Endodermal cell (in vitro differentiated cells): ENCODE measurements at regions not wholly inside any gene's neighbourhood (a gene's known extent, or its start where the extent isn't known, plus 50 kb on each side); places are given as distances from the start of the nearest gene placed in this dataset.
"Not testable (repeated sequence)": the region's sequence is repeated elsewhere in the genome, so short reads cannot be mapped to it uniquely, and the experiment has no call there.

ENCODE experiments used
- DNase-seq: peaks from one replicate; pipeline ENCODE4 v3.0.0-alpha.2; 2017
- H3K27ac ChIP-seq: 2 replicates; pipeline ENCODE4 v1.5.1; 2013; ENCODE audit warnings: mild to moderate bottlenecking, low read depth, low read length, moderate library complexity
- H3K27me3 ChIP-seq: 2 replicates; pipeline ENCODE4 v1.6.1; 2013; ENCODE audit warnings: mild to moderate bottlenecking, low read length, moderate library complexity; ENCODE audit not compliant: insufficient read depth, control insufficient read depth, poor library complexity, severe bottlenecking
- H3K36me3 ChIP-seq: 2 replicates; pipeline ENCODE4 v1.7.0; 2013; ENCODE audit warnings: mild to moderate bottlenecking, low read length, moderate library complexity; ENCODE audit not compliant: control insufficient read depth, insufficient read depth
- H3K4me1 ChIP-seq: one replicate; pipeline ENCODE4 v1.7.0; 2013; ENCODE audit warnings: low read length; ENCODE audit not compliant: control insufficient read depth, insufficient read depth
- H3K4me3 ChIP-seq: 2 replicates; pipeline ENCODE4 v1.5.1; 2013; ENCODE audit warnings: mild to moderate bottlenecking, low read length, moderate library complexity
- H3K9ac ChIP-seq: 2 replicates; pipeline ENCODE4 v1.6.1; 2013; ENCODE audit warnings: mild to moderate bottlenecking, low read length, moderate library complexity; ENCODE audit not compliant: poor library complexity, severe bottlenecking; ENCODE audit errors: extremely low read depth
- H3K9me3 ChIP-seq: 2 replicates; pipeline ENCODE4 v1.6.1; 2013; ENCODE audit warnings: mild to moderate bottlenecking, low read length, moderate library complexity; ENCODE audit not compliant: control insufficient read depth
- H3K27ac Mint-ChIP-seq: 2 replicates; pipeline ENCODE4 v1.8.0; 2020; ENCODE audit warnings: mixed read lengths
- H3K27me3 Mint-ChIP-seq: 2 replicates; pipeline ENCODE4 v1.8.0; 2021; ENCODE audit warnings: mild to moderate bottlenecking, mixed read lengths; ENCODE audit not compliant: insufficient read depth
- H3K36me3 Mint-ChIP-seq: 2 replicates; pipeline ENCODE4 v1.8.0; 2020; ENCODE audit warnings: low read depth, mixed read lengths
- H3K4me1 Mint-ChIP-seq: 2 replicates; pipeline ENCODE4 v1.8.0; 2020; ENCODE audit warnings: mixed read lengths
- H3K4me3 Mint-ChIP-seq: 2 replicates; pipeline ENCODE4 v1.8.0; 2020; ENCODE audit warnings: mild to moderate bottlenecking, moderate library complexity, mixed read lengths
- H3K9me3 Mint-ChIP-seq: 2 replicates; pipeline ENCODE4 v1.8.0; 2020; ENCODE audit warnings: mild to moderate bottlenecking, mixed read lengths
- WGBS, 2 experiments: methylation state at CpG; one replicate each; pipeline versions ENCODE4 v1.1.5 to v1.1.7; 2013; ENCODE audit warnings: missing lambda C conversion rate in 2 of 2, mixed read lengths in 1 of 2; ENCODE audit not compliant: insufficient coverage in 1 of 2, insufficient read length in 1 of 2; 5-methylcytosine and 5-hydroxymethylcytosine counted together

GRCh38 chr11:67888056-67888455 lies 115.8 kb downstream of the UNC93B1 start:
- Mint-ChIP-seq H3K9me3 (peaks cover 32% of the 10 kb centered on the region), H3K36me3 (peaks cover 41% of the 10 kb centered on the region), H3K4me1 (peaks cover 59% of the 10 kb centered on the region)
- H3K9me3 ChIP-seq, H3K4me1 ChIP-seq, H3K27me3 ChIP-seq, H3K9ac ChIP-seq, H3K4me3 Mint-ChIP-seq, H3K27me3 Mint-ChIP-seq, H3K27ac ChIP-seq, H3K36me3 ChIP-seq, H3K4me3 ChIP-seq, DNase-seq, H3K27ac Mint-ChIP-seq: not testable (repeated sequence)
- WGBS, 2 experiments = 78 to 88% methylated on average over 2 to 7 of the region's 8 CpGs

GRCh38 chr11:67886672-67887071 lies 117.2 kb downstream of the UNC93B1 start:
- not testable (repeated sequence) for H3K4me3 ChIP-seq, H3K27ac ChIP-seq, H3K27me3 ChIP-seq, H3K27me3 Mint-ChIP-seq, H3K4me1 ChIP-seq, H3K9ac ChIP-seq, H3K9me3 ChIP-seq, DNase-seq, H3K36me3 ChIP-seq
- 88 to 95% methylated on average over 5 of the region's 6 CpGs for WGBS, 2 experiments
- Mint-ChIP-seq H3K4me3 (peak overlapping the region; percentile 31), H3K4me1 (peaks cover 67% of the 10 kb centered on the region), H3K36me3 (peaks cover 37% of the 10 kb centered on the region), H3K27ac (peak overlapping the region; percentile 52), H3K9me3 (peaks cover 27% of the 10 kb centered on the region)

- DNase-seq, H3K27ac ChIP-seq, H3K4me3 ChIP-seq, H3K36me3 ChIP-seq, H3K27me3 Mint-ChIP-seq, H3K27me3 ChIP-seq, H3K4me1 ChIP-seq, H3K9ac ChIP-seq, H3K9me3 ChIP-seq: not testable (repeated sequence)
- peaks cover 29% of the 10 kb centered on the region for H3K9me3 Mint-ChIP-seq
- H3K4me1 Mint-ChIP-seq = peaks cover 68% of the 10 kb centered on the region
- peaks cover 39% of the 10 kb centered on the region for H3K36me3 Mint-ChIP-seq
- WGBS, 2 experiments = 72% methylated on average over 3 of the region's 7 CpGs; no CpG with 5 or more reads in 1 of the 2 experiments
- peak overlapping the region; percentile 52 for H3K27ac Mint-ChIP-seq
- peak overlapping the region; percentile 31 for H3K4me3 Mint-ChIP-seq
Observed at GRCh38 chr11:67886207-67886606, 117.7 kb downstream of the UNC93B1 start.

GRCh38 chr11:67885574-67885973 lies 118.3 kb downstream of the UNC93B1 start:
- H3K9ac ChIP-seq, H3K9me3 ChIP-seq, H3K4me3 ChIP-seq, H3K4me1 ChIP-seq, H3K36me3 ChIP-seq, H3K27ac Mint-ChIP-seq, DNase-seq, H3K27ac ChIP-seq, H3K4me3 Mint-ChIP-seq, H3K27me3 Mint-ChIP-seq, H3K27me3 ChIP-seq: not testable (repeated sequence)
- Mint-ChIP-seq H3K4me1 (peaks cover 68% of the 10 kb centered on the region), H3K36me3 (peaks cover 39% of the 10 kb centered on the region), H3K9me3 (peaks cover 28% of the 10 kb centered on the region)
- 90% methylated on average over 2 of the region's 3 CpGs; no CpG with 5 or more reads in 1 of the 2 experiments for WGBS, 2 experiments

GRCh38 chr11:67884761-67885558 lies 118.9 kb downstream of the UNC93B1 start:
- peak overlapping the region; percentile 1 for H3K4me3 Mint-ChIP-seq
- H3K9me3 Mint-ChIP-seq = peaks cover 29% of the 10 kb centered on the region
- H3K27me3 Mint-ChIP-seq, H3K27me3 ChIP-seq, H3K4me1 ChIP-seq, H3K9me3 ChIP-seq, H3K27ac ChIP-seq, H3K4me3 ChIP-seq, H3K9ac ChIP-seq, H3K36me3 ChIP-seq: not testable (repeated sequence)
- DNase-seq = peak; percentile 48
- WGBS, 2 experiments = 83 to 89% methylated on average over 4 to 17 of the region's 18 CpGs
- peaks cover 40% of the 10 kb centered on the region for H3K36me3 Mint-ChIP-seq
- H3K4me1 Mint-ChIP-seq = peaks cover 68% of the 10 kb centered on the region
- H3K27ac Mint-ChIP-seq = peak overlapping the region; percentile 70

GRCh38 chr11:67884073-67884757 lies 119.7 kb downstream of the UNC93B1 start:
- not testable (repeated sequence) for H3K9ac ChIP-seq, DNase-seq, H3K27me3 ChIP-seq, H3K36me3 ChIP-seq, H3K9me3 ChIP-seq, H3K27ac ChIP-seq, H3K4me3 ChIP-seq, H3K27me3 Mint-ChIP-seq, H3K4me1 ChIP-seq
- peaks cover 37% of the 10 kb centered on the region for H3K36me3 Mint-ChIP-seq
- H3K27ac Mint-ChIP-seq = peak overlapping the region; percentile 35
- H3K9me3 Mint-ChIP-seq = peaks cover 25% of the 10 kb centered on the region
- H3K4me1 Mint-ChIP-seq = peaks cover 64% of the 10 kb centered on the region
- peak overlapping the region; percentile 1 for H3K4me3 Mint-ChIP-seq
- 60 to 75% methylated on average over 2 to 13 of the region's 13 CpGs for WGBS, 2 experiments
